GM19324 (cell line): ENCODE measurements at regions not wholly inside any gene's neighbourhood (a gene's known extent, or its start where the extent isn't known, plus 50 kb on each side); places are given as distances from the start of the nearest gene placed in this dataset.
"Not testable (repeated sequence)": the region's sequence is repeated elsewhere in the genome, so short reads cannot be mapped to it uniquely, and the experiment has no call there.

Experiments used
- ATAC-seq: cut with Tn5 transposase; IDR thresholded peaks from one replicate; pipeline ENCODE4 v1.9.1; 2021; ENCODE audit warnings: mild to moderate bottlenecking, moderate library complexity; ENCODE audit not compliant: unreplicated experiment, low FRiP score

- no peak for ATAC-seq
Measured at GRCh38 chr1:213750231-213751063, 237.3 kb upstream of the PROX1 start.

- ATAC-seq, result no peak
Measured at GRCh38 chr1:213751064-213751397, 236.7 kb upstream of the PROX1 start.

GRCh38 chr1:213759359-213760181 lies 228.2 kb upstream of the PROX1 start:
- ATAC-seq, result no peak

GRCh38 chr1:213761845-213762407 lies 225.8 kb upstream of the PROX1 start:
- no peak for ATAC-seq

- ATAC-seq, result no peak
Measured at GRCh38 chr1:213767683-213768082, 220.1 kb upstream of the PROX1 start.

GRCh38 chr1:213772128-213773063 lies 215.4 kb upstream of the PROX1 start:
- ATAC-seq, result no peak

GRCh38 chr1:213773975-213774374 lies 213.8 kb upstream of the PROX1 start:
- ATAC-seq, result no peak

GRCh38 chr1:213776969-213777368 lies 210.8 kb upstream of the PROX1 start:
- ATAC-seq, result no peak

GRCh38 chr1:213779228-213779627 lies 208.5 kb upstream of the PROX1 start:
- no peak for ATAC-seq

- no peak for ATAC-seq
Measured at GRCh38 chr1:213782941-213783672, 204.7 kb upstream of the PROX1 start.

GRCh38 chr1:213783893-213784292 lies 203.9 kb upstream of the PROX1 start:
- no peak for ATAC-seq

- ATAC-seq, result no peak
Measured at GRCh38 chr1:213786683-213787082, 201.1 kb upstream of the PROX1 start.

GRCh38 chr1:213790565-213790964 lies 197.2 kb upstream of the PROX1 start:
- no peak for ATAC-seq

- ATAC-seq, result no peak
Measured at GRCh38 chr1:213793482-213794067, 194.2 kb upstream of the PROX1 start.

- no peak for ATAC-seq
Measured at GRCh38 chr1:213796525-213796924, 191.2 kb upstream of the PROX1 start.

- ATAC-seq, result not testable (repeated sequence)
Measured at GRCh38 chr1:213808288-213808687, 179.5 kb upstream of the PROX1 start.

- ATAC-seq, result no peak
Measured at GRCh38 chr1:213817156-213817555, 170.6 kb upstream of the PROX1 start.

- ATAC-seq, result no peak
Measured at GRCh38 chr1:213820362-213821149, 167.2 kb upstream of the PROX1 start.
